Adrenal gland (tissue), 5 donors: ENCODE measurements at regions not wholly inside any gene's neighbourhood (a gene's known extent, or its start where the extent isn't known, plus 50 kb on each side); places are given as distances from the start of the nearest gene placed in this dataset.

Experiments used
- CTCF ChIP-seq, 6 experiments: fragments of 450-650 bp in 4 of 6; fragments of 200-600 bp in 2 of 6; sonication (generic) in 1 of 6; IDR thresholded peaks; 1 replicate in 5 of 6; 2 replicates in 1 of 6; pipeline versions ENCODE4 v1.5.1 to v1.8.0; 2016 to 2021; ENCODE audit warnings: antibody characterized with exemption in 6 of 6, mild to moderate bottlenecking in 2 of 6, moderate library complexity in 1 of 6
- POLR2A ChIP-seq, 2 donors: fragments of 450-650 bp; IDR thresholded peaks; one replicate each; pipeline ENCODE4 v1.6.1; 2017; ENCODE audit warnings: antibody characterized with exemption in 2 of 2, mild to moderate bottlenecking in 2 of 2, moderate library complexity in 1 of 2
- donor health status: DM: no; HTN: no; CAD: no.

GRCh38 chr20:4509825-4510522 lies 176.3 kb upstream of the PRNP start:
- TF ChIP-seq CTCF (IDR thresholded peaks at IDR 0.05) (no peak), POLR2A (IDR thresholded peaks at IDR 0.05) (no peak)
